ENCODE measurements at regions not wholly inside any gene's neighbourhood (a gene's known extent, or its start where the extent isn't known, plus 50 kb on each side); places are given as distances from the start of the nearest gene placed in this dataset.

GRCh38 chr7:92991190-92991589 lies 126.6 kb downstream of the SAMD9 start:
- H3K4me1 ChIP-seq (ENCODE audit: control insufficient read depth in 4 of 4, insufficient read depth in 4 of 4, low read length in 3 of 4), result no peaks in the 10 kb centered on the region
- no peak for DNase-seq (ENCODE audit: low spot score)
- H3K9ac ChIP-seq (ENCODE audit: low read depth in 1 of 2, low read length in 2 of 2), result no peak overlapping the region
- no peaks in the 10 kb centered on the region for H3K9me3 ChIP-seq (ENCODE audit: control insufficient read depth in 4 of 4, low read length in 3 of 4)
- WGBS, result 95% methylated on average over 1 of the region's 1 CpG
- no peaks in the 10 kb centered on the region for H3K36me3 ChIP-seq (ENCODE audit: control insufficient read depth in 4 of 4, insufficient read depth in 3 of 4, low read depth in 1 of 4, low read length in 3 of 4)
- H3K4me3 ChIP-seq (ENCODE audit: low read depth in 1 of 3, low read length in 3 of 3), result no peak overlapping the region
- H3K27me3 ChIP-seq (ENCODE audit: control insufficient read depth in 4 of 4, insufficient read depth in 4 of 4, low read length in 3 of 4), result no peaks in the 10 kb centered on the region
- no peak overlapping the region for H3K27ac ChIP-seq (ENCODE audit: low read depth in 1 of 2, low read length in 2 of 2)
- TF ChIP-seq TAF1 (conservative IDR thresholded peaks at IDR 0.05) (no peak), JUND (IDR thresholded peaks at IDR 0.05) (no peak), HNF4G (IDR thresholded peaks at IDR 0.05) (no peak), SP1 (IDR thresholded peaks at IDR 0.05) (no peak)

DNA sequence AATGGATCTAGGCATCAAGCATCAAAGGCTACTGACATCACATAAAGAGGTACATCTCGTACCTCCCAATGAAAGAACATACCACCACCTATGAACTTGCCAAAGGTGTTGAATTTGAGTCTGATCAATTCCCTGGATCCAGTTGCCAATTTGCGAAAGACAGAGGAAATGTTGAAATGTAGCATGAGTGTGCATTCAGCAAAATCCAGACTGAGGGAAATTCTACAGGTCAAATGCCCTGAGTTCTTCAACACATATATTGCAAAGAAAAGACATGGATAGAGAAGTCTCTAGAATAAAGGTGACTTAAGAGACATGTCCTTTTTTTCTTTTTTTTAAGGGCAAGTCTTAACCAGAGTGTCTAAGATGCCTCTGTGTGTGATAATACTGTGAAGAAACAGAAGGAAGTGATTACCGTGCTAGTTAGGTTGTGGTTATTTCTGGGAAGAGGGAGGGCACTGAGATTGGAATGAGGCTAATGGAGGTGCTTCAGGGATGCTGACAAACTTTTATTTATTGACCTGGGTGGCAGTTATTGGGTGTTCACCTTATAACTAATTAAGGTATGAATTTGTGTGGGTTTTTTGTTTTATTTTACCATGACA lies 128.7 kb downstream of the SAMD9 start:
- H3K36me3 ChIP-seq (ENCODE audit: control insufficient read depth in 4 of 4, insufficient read depth in 3 of 4, low read depth in 1 of 4, low read length in 3 of 4), result no peaks in the 10 kb centered on the region
- no peak overlapping the region for H3K27ac ChIP-seq (ENCODE audit: low read depth in 1 of 2, low read length in 2 of 2)
- H3K27me3 ChIP-seq (ENCODE audit: control insufficient read depth in 4 of 4, insufficient read depth in 4 of 4, low read length in 3 of 4), result peaks cover 0 to 2% (median 0%) of the 10 kb centered on the region in 4 donors
- TF ChIP-seq SP1 (IDR thresholded peaks at IDR 0.05) (no peak), TAF1 (conservative IDR thresholded peaks at IDR 0.05) (no peak), YY1 (IDR thresholded peaks at IDR 0.05) (no peak), FOXA2 (IDR thresholded peaks at IDR 0.05) (no peak), GABPA (IDR thresholded peaks at IDR 0.05 in 1 of 2, conservative IDR thresholded peaks at IDR 0.05 in 1 of 2) (no peak), ATF3 (IDR thresholded peaks at IDR 0.05) (no peak), EGR1 (IDR thresholded peaks at IDR 0.05; ENCODE audit: low read depth in 2 of 2) (no peak), HNF4G (IDR thresholded peaks at IDR 0.05) (no peak), CTCF (IDR thresholded peaks at IDR 0.05; ENCODE audit: low read depth, low read length, missing input control) (no peak), RXRA (IDR thresholded peaks at IDR 0.05) (no peak), RAD21 (IDR thresholded peaks at IDR 0.05) (no peak)
- TF ChIP-seq, protein P1, sequence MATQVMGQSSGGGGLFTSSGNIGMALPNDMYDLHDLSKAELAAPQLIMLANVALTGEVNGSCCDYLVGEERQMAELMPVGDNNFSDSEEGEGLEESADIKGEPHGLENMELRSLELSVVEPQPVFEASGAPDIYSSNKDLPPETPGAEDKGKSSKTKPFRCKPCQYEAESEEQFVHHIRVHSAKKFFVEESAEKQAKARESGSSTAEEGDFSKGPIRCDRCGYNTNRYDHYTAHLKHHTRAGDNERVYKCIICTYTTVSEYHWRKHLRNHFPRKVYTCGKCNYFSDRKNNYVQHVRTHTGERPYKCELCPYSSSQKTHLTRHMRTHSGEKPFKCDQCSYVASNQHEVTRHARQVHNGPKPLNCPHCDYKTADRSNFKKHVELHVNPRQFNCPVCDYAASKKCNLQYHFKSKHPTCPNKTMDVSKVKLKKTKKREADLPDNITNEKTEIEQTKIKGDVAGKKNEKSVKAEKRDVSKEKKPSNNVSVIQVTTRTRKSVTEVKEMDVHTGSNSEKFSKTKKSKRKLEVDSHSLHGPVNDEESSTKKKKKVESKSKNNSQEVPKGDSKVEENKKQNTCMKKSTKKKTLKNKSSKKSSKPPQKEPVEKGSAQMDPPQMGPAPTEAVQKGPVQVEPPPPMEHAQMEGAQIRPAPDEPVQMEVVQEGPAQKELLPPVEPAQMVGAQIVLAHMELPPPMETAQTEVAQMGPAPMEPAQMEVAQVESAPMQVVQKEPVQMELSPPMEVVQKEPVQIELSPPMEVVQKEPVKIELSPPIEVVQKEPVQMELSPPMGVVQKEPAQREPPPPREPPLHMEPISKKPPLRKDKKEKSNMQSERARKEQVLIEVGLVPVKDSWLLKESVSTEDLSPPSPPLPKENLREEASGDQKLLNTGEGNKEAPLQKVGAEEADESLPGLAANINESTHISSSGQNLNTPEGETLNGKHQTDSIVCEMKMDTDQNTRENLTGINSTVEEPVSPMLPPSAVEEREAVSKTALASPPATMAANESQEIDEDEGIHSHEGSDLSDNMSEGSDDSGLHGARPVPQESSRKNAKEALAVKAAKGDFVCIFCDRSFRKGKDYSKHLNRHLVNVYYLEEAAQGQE (IDR thresholded peaks at IDR 0.05), result no peak
- TF ChIP-seq, protein P2, sequence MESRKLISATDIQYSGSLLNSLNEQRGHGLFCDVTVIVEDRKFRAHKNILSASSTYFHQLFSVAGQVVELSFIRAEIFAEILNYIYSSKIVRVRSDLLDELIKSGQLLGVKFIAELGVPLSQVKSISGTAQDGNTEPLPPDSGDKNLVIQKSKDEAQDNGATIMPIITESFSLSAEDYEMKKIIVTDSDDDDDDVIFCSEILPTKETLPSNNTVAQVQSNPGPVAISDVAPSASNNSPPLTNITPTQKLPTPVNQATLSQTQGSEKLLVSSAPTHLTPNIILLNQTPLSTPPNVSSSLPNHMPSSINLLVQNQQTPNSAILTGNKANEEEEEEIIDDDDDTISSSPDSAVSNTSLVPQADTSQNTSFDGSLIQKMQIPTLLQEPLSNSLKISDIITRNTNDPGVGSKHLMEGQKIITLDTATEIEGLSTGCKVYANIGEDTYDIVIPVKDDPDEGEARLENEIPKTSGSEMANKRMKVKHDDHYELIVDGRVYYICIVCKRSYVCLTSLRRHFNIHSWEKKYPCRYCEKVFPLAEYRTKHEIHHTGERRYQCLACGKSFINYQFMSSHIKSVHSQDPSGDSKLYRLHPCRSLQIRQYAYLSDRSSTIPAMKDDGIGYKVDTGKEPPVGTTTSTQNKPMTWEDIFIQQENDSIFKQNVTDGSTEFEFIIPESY (IDR thresholded peaks at IDR 0.05), result no peak
- no peaks in the 10 kb centered on the region for H3K9me3 ChIP-seq (ENCODE audit: control insufficient read depth in 4 of 4, low read length in 3 of 4)
- H3K4me1 ChIP-seq (ENCODE audit: control insufficient read depth in 4 of 4, insufficient read depth in 4 of 4, low read length in 3 of 4), result no peaks in the 10 kb centered on the region
- no peak for DNase-seq (ENCODE audit: low spot score)
- 56% methylated on average over 3 of the region's 3 CpGs for WGBS
- H3K4me3 ChIP-seq (ENCODE audit: low read depth in 1 of 3, low read length in 3 of 3), result no peak overlapping the region
- H3K9ac ChIP-seq (ENCODE audit: low read depth in 1 of 2, low read length in 2 of 2), result no peak overlapping the region

Data from liver (tissue), 8 donors.